Thyroid gland (tissue), 4 donors: ENCODE measurements at regions not wholly inside any gene's neighbourhood (a gene's known extent, or its start where the extent isn't known, plus 50 kb on each side); places are given as distances from the start of the nearest gene placed in this dataset.

Experiments used
- DNase-seq, 2 donors: peaks; one replicate each; pipeline ENCODE4 v3.0.0-alpha.2; 2019
- H3K27ac ChIP-seq, 3 donors: fragments of 200-600 bp; sonication (generic); 1 replicate in 2 of 3; 2 replicates in 1 of 3; pipeline ENCODE4 v1.5.1; 2016 to 2019; ENCODE audit warnings: mild to moderate bottlenecking in 1 of 3, moderate library complexity in 1 of 3
- H3K27me3 ChIP-seq: fragments of 200-600 bp; sonication (generic); one replicate; pipeline ENCODE4 v1.5.1; 2019
- H3K36me3 ChIP-seq, 2 donors: fragments of 200-600 bp; sonication (generic); one replicate each; pipeline ENCODE4 v1.5.1; 2016 to 2019
- H3K4me1 ChIP-seq, 2 donors: fragments of 200-600 bp; sonication (generic); one replicate each; pipeline ENCODE4 v1.5.1; 2017 to 2019
- H3K4me3 ChIP-seq, 3 donors: fragments of 200-600 bp; sonication (generic); replicated peaks in 1 of 3; 1 replicate in 2 of 3; 2 replicates in 1 of 3; pipeline ENCODE4 v1.5.1; 2016; ENCODE audit warnings: mild to moderate bottlenecking in 1 of 3
- H3K9me3 ChIP-seq: fragments of 200-600 bp; sonication (generic); one replicate; pipeline ENCODE4 v1.5.1; 2017
- CTCF ChIP-seq, 6 experiments: fragments of 200-600 bp in 3 of 6; fragments of 450-650 bp in 3 of 6; sonication (generic) in 3 of 6; IDR thresholded peaks; one replicate each; pipeline ENCODE4 v1.5.1; 2016 to 2019; ENCODE audit warnings: antibody characterized with exemption in 6 of 6, mild to moderate bottlenecking in 2 of 6, inconsistent platforms in 1 of 6, moderate library complexity in 1 of 6
- POLR2A ChIP-seq, 2 donors: fragments of 450-650 bp; IDR thresholded peaks; one replicate each; pipeline ENCODE4 v1.6.1; 2017; ENCODE audit warnings: antibody characterized with exemption in 2 of 2, mild to moderate bottlenecking in 2 of 2, moderate library complexity in 1 of 2
- WGBS, 2 donors: methylation state at CpG; one replicate each; pipeline ENCODE4 v1.1.5; 2017; 5-methylcytosine and 5-hydroxymethylcytosine counted together
- intact Hi-C: fragments of 100-400 bp; cut with DNase I; formaldehyde crosslinking; loops from one replicate; pipeline ENCODE4 v1.15.1; 2023

- intact Hi-C loops: no loop called here
- no peak for TF ChIP-seq CTCF (IDR thresholded peaks at IDR 0.05)
- TF ChIP-seq POLR2A (IDR thresholded peaks at IDR 0.05): no peak
- no peaks in the 10 kb centered on the region for H3K36me3 ChIP-seq
- no peaks in the 10 kb centered on the region for H3K27me3 ChIP-seq
- H3K9me3 ChIP-seq: no peaks in the 10 kb centered on the region
- H3K4me1 ChIP-seq: peaks cover 25 to 36% of the 10 kb centered on the region in 2 donors
- peak; percentile 74 to 80 for DNase-seq
- WGBS, 2 donors: 84 to 85% methylated on average over 18 of the region's 18 CpGs
- H3K4me3 ChIP-seq: no peak overlapping the region
- peak overlapping the region; percentile 87 to 99 (median 96) for H3K27ac ChIP-seq
Observed at GRCh38 chr6:156718647-156719394, 58.4 kb upstream of the ARID1B start.

- no peak overlapping the region for H3K4me3 ChIP-seq
- H3K27ac ChIP-seq: no peak overlapping the region
- DNase-seq: no peak
- no peaks in the 10 kb centered on the region for H3K27me3 ChIP-seq
- H3K9me3 ChIP-seq: no peaks in the 10 kb centered on the region
- WGBS, 2 donors: 92 to 97% methylated on average over 5 of the region's 5 CpGs
- TF ChIP-seq CTCF (IDR thresholded peaks at IDR 0.05): no peak
- no peak for TF ChIP-seq POLR2A (IDR thresholded peaks at IDR 0.05)
- H3K4me1 ChIP-seq: peaks cover 25 to 36% of the 10 kb centered on the region in 2 donors
- intact Hi-C loops: no loop called here
- H3K36me3 ChIP-seq: no peaks in the 10 kb centered on the region
Observed at GRCh38 chr6:156717542-156717941, 59.6 kb upstream of the ARID1B start.

GRCh38 chr6:156715839-156716238 is 61.3 kb upstream of the ARID1B start:
- H3K27me3 ChIP-seq: no peaks in the 10 kb centered on the region
- H3K36me3 ChIP-seq: no peaks in the 10 kb centered on the region
- TF ChIP-seq POLR2A (IDR thresholded peaks at IDR 0.05) (no peak), CTCF (IDR thresholded peaks at IDR 0.05) (no peak)
- no peak for DNase-seq
- H3K4me1 ChIP-seq: peaks cover 12 to 20% of the 10 kb centered on the region in 2 donors
- intact Hi-C loops: no loop called here
- no peak overlapping the region for H3K4me3 ChIP-seq
- WGBS, 2 donors: 83% methylated on average over 5 of the region's 5 CpGs
- H3K27ac ChIP-seq: no peak overlapping the region
- H3K9me3 ChIP-seq: no peaks in the 10 kb centered on the region

- Histone ChIP-seq H3K27ac (no peak overlapping the region), H3K36me3 (no peaks in the 10 kb centered on the region), H3K4me1 (no peaks in the 10 kb centered on the region), H3K4me3 (no peak overlapping the region), H3K9me3 (no peaks in the 10 kb centered on the region), H3K27me3 (no peaks in the 10 kb centered on the region)
- TF ChIP-seq POLR2A (IDR thresholded peaks at IDR 0.05) (no peak), CTCF (IDR thresholded peaks at IDR 0.05) (no peak)
- intact Hi-C loops: no loop called here
- 90 to 91% methylated on average over 5 of the region's 5 CpGs for WGBS, 2 donors
- DNase-seq: no peak
Observed at GRCh38 chr6:156713548-156713947, 63.6 kb upstream of the ARID1B start.

GRCh38 chr6:156710479-156710878 is 66.7 kb upstream of the ARID1B start:
- DNase-seq: no peak
- H3K9me3 ChIP-seq: no peaks in the 10 kb centered on the region
- no peaks in the 10 kb centered on the region for H3K36me3 ChIP-seq
- no peaks in the 10 kb centered on the region for H3K27me3 ChIP-seq
- intact Hi-C loops: no loop called here
- H3K4me3 ChIP-seq: no peak overlapping the region
- TF ChIP-seq CTCF (IDR thresholded peaks at IDR 0.05): no peak
- TF ChIP-seq POLR2A (IDR thresholded peaks at IDR 0.05): no peak
- no peak overlapping the region for H3K27ac ChIP-seq
- no peaks in the 10 kb centered on the region for H3K4me1 ChIP-seq
- WGBS, 2 donors: 80 to 84% methylated on average over 4 of the region's 4 CpGs
